GM12875 (cell line): ENCODE measurements at regions not wholly inside any gene's neighbourhood (a gene's known extent, or its start where the extent isn't known, plus 50 kb on each side); places are given as distances from the start of the nearest gene placed in this dataset.

Experiments
- H3K4me3 ChIP-seq: one replicate; pipeline ENCODE4 v1.5.1; 2011; ENCODE audit warnings: low read depth, low read length, control low read depth
- CTCF ChIP-seq: IDR thresholded peaks from 2 replicates; pipeline ENCODE4 v1.5.1; 2011; ENCODE audit warnings: low read depth, mild to moderate bottlenecking, control low read depth, inconsistent platforms, low read length, moderate library complexity, borderline replicate concordance; ENCODE audit not compliant: insufficient read depth

- no peak for TF ChIP-seq CTCF
- no peak overlapping the region for H3K4me3 ChIP-seq
These were observed 97.3 kb upstream of the SNTG2 start for GRCh38 chr2:853203-853870.

GRCh38 chr2:852168-852567 lies 98.5 kb upstream of the SNTG2 start:
- no peak for TF ChIP-seq CTCF
- no peak overlapping the region for H3K4me3 ChIP-seq

DNA sequence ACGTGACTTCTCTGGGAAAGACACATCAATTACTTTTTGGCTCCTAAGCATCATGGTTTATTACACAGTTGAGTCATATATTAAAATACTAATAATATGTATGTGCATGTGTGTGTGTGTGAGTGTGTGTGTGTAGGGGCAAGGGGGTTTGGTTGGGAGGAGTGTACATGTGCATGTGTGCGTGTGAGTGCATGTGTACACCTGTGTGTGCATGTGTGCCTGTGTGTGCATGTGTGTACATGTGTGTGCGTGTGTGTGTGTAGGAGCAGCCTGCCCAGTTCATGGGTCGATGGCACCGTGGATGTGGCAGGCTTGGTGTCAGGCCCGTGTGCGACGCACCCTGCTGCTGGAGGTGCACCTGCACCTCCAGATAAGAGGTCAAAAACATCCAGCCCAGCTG lies 99.0 kb upstream of the SNTG2 start:
- TF ChIP-seq CTCF, result no peak
- no peak overlapping the region for H3K4me3 ChIP-seq

GRCh38 chr2:851078-851477 lies 99.6 kb upstream of the SNTG2 start:
- TF ChIP-seq CTCF, result no peak
- no peak overlapping the region for H3K4me3 ChIP-seq

DNA sequence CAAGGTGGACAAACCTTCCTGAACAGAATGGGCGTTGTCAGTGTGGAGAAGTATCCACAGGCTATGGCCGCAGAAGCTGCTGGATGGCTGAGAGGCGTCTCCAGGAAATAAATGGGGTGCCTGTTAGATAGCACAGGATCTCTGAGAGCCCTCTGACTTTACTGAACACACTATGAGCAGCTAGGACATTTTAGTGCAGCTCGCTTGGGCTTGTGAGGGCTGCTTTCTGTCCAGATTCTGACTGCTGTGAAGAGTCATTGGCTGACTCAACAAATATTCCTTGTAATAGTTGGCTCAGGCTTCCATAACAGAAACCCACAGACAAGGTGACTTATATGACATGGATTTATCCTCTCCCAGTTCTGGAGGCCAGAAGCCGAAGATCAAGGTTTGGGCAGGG lies 100.2 kb upstream of the SNTG2 start:
- no peak overlapping the region for H3K4me3 ChIP-seq
- no peak for TF ChIP-seq CTCF

- no peak overlapping the region for H3K4me3 ChIP-seq
- no peak for TF ChIP-seq CTCF
These were observed 102.5 kb upstream of the SNTG2 start for GRCh38 chr2:848099-848498.

DNA sequence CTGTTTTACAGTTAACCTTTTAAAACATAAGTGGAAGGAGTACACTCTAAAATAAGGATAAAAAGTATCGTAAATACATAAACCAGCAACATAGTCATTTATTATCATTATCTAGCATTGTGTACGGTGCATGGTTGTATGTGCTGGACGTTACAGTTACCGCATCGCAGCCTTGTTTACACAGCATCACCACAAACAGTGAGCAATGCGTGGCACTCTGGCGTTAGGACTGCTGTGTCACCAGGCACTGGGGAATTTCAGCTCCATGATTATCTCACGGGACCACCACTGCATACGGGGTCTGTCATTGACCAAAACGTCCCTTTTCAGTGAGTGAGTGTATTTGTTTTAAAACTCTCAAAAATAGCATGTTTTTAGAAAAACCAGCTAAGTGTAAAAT lies 103.0 kb upstream of the SNTG2 start:
- TF ChIP-seq CTCF, result no peak
- no peak overlapping the region for H3K4me3 ChIP-seq
